ENCODE measurements at regions not wholly inside any gene's neighbourhood (a gene's known extent, or its start where the extent isn't known, plus 50 kb on each side); places are given as distances from the start of the nearest gene placed in this dataset.

DNA sequence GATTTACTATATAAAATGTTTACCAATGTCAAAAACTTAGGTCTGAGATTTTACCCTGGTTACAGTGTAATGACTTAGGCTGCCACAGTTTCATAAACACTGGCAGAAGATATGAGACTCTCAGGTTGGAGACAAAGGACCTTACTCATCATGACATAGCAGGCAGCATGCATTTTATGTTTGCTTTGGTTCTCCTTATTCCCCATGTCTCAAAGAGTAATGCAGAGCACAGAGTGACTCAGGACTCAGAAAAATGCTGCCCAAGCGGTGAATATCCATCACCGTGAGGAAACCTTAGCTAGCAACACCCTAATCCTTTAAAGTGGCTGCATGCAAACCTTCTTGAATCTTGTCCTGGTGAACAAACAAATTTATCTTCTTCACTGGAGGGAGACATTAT, 112.1 kb upstream of the EYS start:
- H3K27ac ChIP-seq: no peak overlapping the region
- H3K4me3 ChIP-seq: no peak overlapping the region
- H4K20me1 ChIP-seq (ENCODE audit: insufficient read depth, poor library complexity, severe bottlenecking): no peaks in the 10 kb centered on the region
- H3K27me3 ChIP-seq: no peaks in the 10 kb centered on the region
- WGBS (ENCODE audit: low lambda C conversion rate, missing lambda C conversion rate): 84% methylated on average over 2 of the region's 2 CpGs
- DNase-seq (ENCODE audit: low spot score): no peak
- H3K9me2 ChIP-seq (replicated peaks; ENCODE audit: insufficient read depth): no peaks in the 10 kb centered on the region
- no peaks in the 10 kb centered on the region for H3K79me2 ChIP-seq
- H3K4me2 ChIP-seq: no peak overlapping the region
- no peaks in the 10 kb centered on the region for H3K9me3 ChIP-seq (ENCODE audit: low read depth)
- H3K4me1 ChIP-seq (ENCODE audit: insufficient read depth): no peaks in the 10 kb centered on the region
- no peak overlapping the region for H2AFZ ChIP-seq
- TF ChIP-seq EZH2phosphoT487 (IDR thresholded peaks at IDR 0.05; ENCODE audit: low read depth, severe bottlenecking, unreplicated experiment) (no peak), EZH2 (IDR thresholded peaks at IDR 0.05; ENCODE audit: borderline replicate concordance) (no peak)
- TF ChIP-seq, protein P1, sequence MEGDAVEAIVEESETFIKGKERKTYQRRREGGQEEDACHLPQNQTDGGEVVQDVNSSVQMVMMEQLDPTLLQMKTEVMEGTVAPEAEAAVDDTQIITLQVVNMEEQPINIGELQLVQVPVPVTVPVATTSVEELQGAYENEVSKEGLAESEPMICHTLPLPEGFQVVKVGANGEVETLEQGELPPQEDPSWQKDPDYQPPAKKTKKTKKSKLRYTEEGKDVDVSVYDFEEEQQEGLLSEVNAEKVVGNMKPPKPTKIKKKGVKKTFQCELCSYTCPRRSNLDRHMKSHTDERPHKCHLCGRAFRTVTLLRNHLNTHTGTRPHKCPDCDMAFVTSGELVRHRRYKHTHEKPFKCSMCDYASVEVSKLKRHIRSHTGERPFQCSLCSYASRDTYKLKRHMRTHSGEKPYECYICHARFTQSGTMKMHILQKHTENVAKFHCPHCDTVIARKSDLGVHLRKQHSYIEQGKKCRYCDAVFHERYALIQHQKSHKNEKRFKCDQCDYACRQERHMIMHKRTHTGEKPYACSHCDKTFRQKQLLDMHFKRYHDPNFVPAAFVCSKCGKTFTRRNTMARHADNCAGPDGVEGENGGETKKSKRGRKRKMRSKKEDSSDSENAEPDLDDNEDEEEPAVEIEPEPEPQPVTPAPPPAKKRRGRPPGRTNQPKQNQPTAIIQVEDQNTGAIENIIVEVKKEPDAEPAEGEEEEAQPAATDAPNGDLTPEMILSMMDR (IDR thresholded peaks at IDR 0.05; ENCODE audit: poor library complexity): no peak
- H3K36me3 ChIP-seq (replicated peaks; ENCODE audit: insufficient read depth, low read depth): no peaks in the 10 kb centered on the region

DNA sequence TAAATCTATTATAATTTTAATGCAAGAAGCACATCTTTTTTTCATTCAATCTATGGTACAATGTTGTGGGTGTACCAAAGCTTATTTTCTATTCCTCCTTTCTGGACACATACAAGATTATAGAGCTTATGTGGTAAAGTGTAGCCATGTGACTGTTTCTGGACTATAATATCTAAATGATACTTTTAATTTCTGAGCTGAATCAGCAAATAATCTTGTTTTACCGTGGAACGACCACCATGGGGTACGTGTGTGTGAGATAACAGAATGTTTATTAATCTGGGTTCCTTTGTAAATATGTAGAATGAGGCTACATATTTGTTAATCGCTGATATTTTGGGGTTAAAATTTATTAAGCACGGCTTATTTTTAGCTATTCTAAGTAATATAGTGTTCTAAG, 111.5 kb upstream of the EYS start:
- WGBS (ENCODE audit: low lambda C conversion rate, missing lambda C conversion rate): 82% methylated on average over 5 of the region's 5 CpGs
- Histone ChIP-seq H3K9me3 (ENCODE audit: low read depth) (no peaks in the 10 kb centered on the region), H3K4me1 (ENCODE audit: insufficient read depth) (no peaks in the 10 kb centered on the region), H3K4me2 (no peak overlapping the region), H3K4me3 (no peak overlapping the region), H3K79me2 (no peaks in the 10 kb centered on the region), H3K27me3 (no peaks in the 10 kb centered on the region), H4K20me1 (ENCODE audit: insufficient read depth, poor library complexity, severe bottlenecking) (no peaks in the 10 kb centered on the region), H3K36me3 (replicated peaks; ENCODE audit: insufficient read depth, low read depth) (no peaks in the 10 kb centered on the region), H3K27ac (no peak overlapping the region), H3K9me2 (replicated peaks; ENCODE audit: insufficient read depth) (no peaks in the 10 kb centered on the region), H2AFZ (no peak overlapping the region)
- DNase-seq (ENCODE audit: low spot score): no peak
- TF ChIP-seq EZH2 (IDR thresholded peaks at IDR 0.05; ENCODE audit: borderline replicate concordance): no peak
- TF ChIP-seq, protein P1 (IDR thresholded peaks at IDR 0.05; ENCODE audit: poor library complexity): no peak
- TF ChIP-seq EZH2phosphoT487 (IDR thresholded peaks at IDR 0.05; ENCODE audit: low read depth, severe bottlenecking, unreplicated experiment): no peak

DNA sequence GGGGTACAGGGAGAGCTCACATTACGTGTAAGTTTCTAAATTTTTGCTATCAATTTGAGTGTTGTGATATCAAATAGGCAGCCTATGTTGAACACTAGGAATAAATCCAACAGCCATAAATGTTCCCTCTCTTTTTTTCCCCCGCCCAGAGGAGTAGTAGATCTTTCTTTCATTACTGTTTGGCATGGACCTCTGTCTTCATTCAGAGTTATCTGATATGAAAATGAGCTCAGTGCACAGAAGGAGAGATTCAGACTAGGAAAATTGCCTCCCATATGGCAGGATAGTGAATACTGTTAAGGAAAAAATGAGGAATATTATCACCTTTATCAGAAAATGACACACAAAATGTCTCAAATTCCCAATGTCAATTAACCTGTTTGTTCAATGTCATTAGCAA, 110.0 kb upstream of the EYS start:
- Histone ChIP-seq H3K4me3 (no peak overlapping the region), H3K4me1 (ENCODE audit: insufficient read depth) (no peaks in the 10 kb centered on the region), H3K36me3 (replicated peaks; ENCODE audit: insufficient read depth, low read depth) (no peaks in the 10 kb centered on the region), H3K9me2 (replicated peaks; ENCODE audit: insufficient read depth) (no peaks in the 10 kb centered on the region), H3K27ac (no peak overlapping the region), H3K27me3 (no peaks in the 10 kb centered on the region), H3K4me2 (no peak overlapping the region), H4K20me1 (ENCODE audit: insufficient read depth, poor library complexity, severe bottlenecking) (no peaks in the 10 kb centered on the region), H3K79me2 (no peaks in the 10 kb centered on the region), H2AFZ (no peak overlapping the region), H3K9me3 (ENCODE audit: low read depth) (no peaks in the 10 kb centered on the region)
- DNase-seq (ENCODE audit: low spot score): no peak
- WGBS (ENCODE audit: low lambda C conversion rate, missing lambda C conversion rate): 95% methylated on average over 2 of the region's 2 CpGs
- TF ChIP-seq EZH2phosphoT487 (IDR thresholded peaks at IDR 0.05; ENCODE audit: low read depth, severe bottlenecking, unreplicated experiment): no peak
- no peak for TF ChIP-seq EZH2 (IDR thresholded peaks at IDR 0.05; ENCODE audit: borderline replicate concordance)
- TF ChIP-seq, protein P1 (IDR thresholded peaks at IDR 0.05; ENCODE audit: poor library complexity): no peak

DNA sequence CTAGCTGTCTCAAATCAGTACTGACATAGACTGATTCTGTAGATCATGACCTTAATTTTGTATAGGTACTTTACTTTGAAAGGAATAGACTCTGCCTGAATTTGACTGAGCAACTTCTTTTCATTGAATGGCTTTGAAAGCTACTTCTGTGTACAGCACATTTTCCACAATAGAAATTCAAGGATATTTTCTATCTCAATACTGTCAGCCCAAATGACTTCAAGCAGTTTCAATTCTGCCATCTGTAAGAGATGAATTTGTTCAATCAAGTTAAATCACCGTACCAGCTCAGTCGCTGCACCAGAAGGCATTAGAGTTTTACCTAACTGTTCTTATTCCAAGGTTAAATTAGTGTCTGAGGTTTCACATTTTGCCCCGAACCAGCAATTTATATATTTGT, 107.0 kb upstream of the EYS start:
- TF ChIP-seq, protein P1 (IDR thresholded peaks at IDR 0.05; ENCODE audit: poor library complexity): no peak
- TF ChIP-seq EZH2 (IDR thresholded peaks at IDR 0.05; ENCODE audit: borderline replicate concordance) (no peak), EZH2phosphoT487 (IDR thresholded peaks at IDR 0.05; ENCODE audit: low read depth, severe bottlenecking, unreplicated experiment) (no peak)
- 57% methylated on average over 3 of the region's 3 CpGs for WGBS (ENCODE audit: low lambda C conversion rate, missing lambda C conversion rate)
- no peaks in the 10 kb centered on the region for H3K4me1 ChIP-seq (ENCODE audit: insufficient read depth)
- DNase-seq (ENCODE audit: low spot score): no peak
- no peaks in the 10 kb centered on the region for H3K9me2 ChIP-seq (replicated peaks; ENCODE audit: insufficient read depth)
- H3K27me3 ChIP-seq: no peaks in the 10 kb centered on the region
- H3K4me3 ChIP-seq: no peak overlapping the region
- H3K36me3 ChIP-seq (replicated peaks; ENCODE audit: insufficient read depth, low read depth): no peaks in the 10 kb centered on the region
- no peak overlapping the region for H3K27ac ChIP-seq
- no peak overlapping the region for H2AFZ ChIP-seq
- H3K4me2 ChIP-seq: no peak overlapping the region
- no peaks in the 10 kb centered on the region for H3K79me2 ChIP-seq
- no peaks in the 10 kb centered on the region for H4K20me1 ChIP-seq (ENCODE audit: insufficient read depth, poor library complexity, severe bottlenecking)
- no peaks in the 10 kb centered on the region for H3K9me3 ChIP-seq (ENCODE audit: low read depth)

Measured in hepatocyte (in vitro differentiated cells).